Coronary artery (tissue), 2 donors: ENCODE measurements at regions not wholly inside any gene's neighbourhood (a gene's known extent, or its start where the extent isn't known, plus 50 kb on each side); places are given as distances from the start of the nearest gene placed in this dataset.

ENCODE experiments used
- DNase-seq: peaks from one replicate; pipeline ENCODE4 v3.0.0-alpha.2; 2017; ENCODE audit warnings: low spot score
- H3K27ac ChIP-seq, 2 donors: fragments of 200-600 bp; sonication (generic); one replicate each; pipeline ENCODE4 v1.5.1; 2016 to 2019
- H3K4me3 ChIP-seq: fragments of 200-600 bp; sonication (generic); 2 replicates; pipeline ENCODE4 v1.5.1; 2016; ENCODE audit warnings: mild to moderate bottlenecking, moderate library complexity
- CTCF ChIP-seq: fragments of 200-600 bp; sonication (generic); IDR thresholded peaks from one replicate; pipeline ENCODE4 v1.5.1; 2019; ENCODE audit warnings: antibody characterized with exemption

GRCh38 chr1:98454666-98455065, 206.9 kb upstream of the SNX7 start:
- no peak overlapping the region for H3K27ac ChIP-seq
- no peak overlapping the region for H3K4me3 ChIP-seq
- no peak for TF ChIP-seq CTCF
- no peak for DNase-seq

- TF ChIP-seq CTCF: no peak
- Histone ChIP-seq H3K27ac (no peak overlapping the region), H3K4me3 (no peak overlapping the region)
- DNase-seq: no peak
These were observed 208.5 kb upstream of the SNX7 start for GRCh38 chr1:98453066-98453465.

- DNase-seq: no peak
- H3K4me3 ChIP-seq: no peak overlapping the region
- TF ChIP-seq CTCF: no peak
- H3K27ac ChIP-seq: no peak overlapping the region
These were observed 209.4 kb upstream of the SNX7 start for GRCh38 chr1:98452162-98452561.

GRCh38 chr1:98441281-98441680, 220.2 kb upstream of the SNX7 start:
- H3K27ac ChIP-seq: no peak overlapping the region
- DNase-seq: no peak
- no peak overlapping the region for H3K4me3 ChIP-seq
- TF ChIP-seq CTCF: no peak

- no peak overlapping the region for H3K27ac ChIP-seq
- TF ChIP-seq CTCF: no peak
- no peak overlapping the region for H3K4me3 ChIP-seq
- no peak for DNase-seq
These were observed 222.1 kb upstream of the SNX7 start for GRCh38 chr1:98439471-98439870.

- Histone ChIP-seq H3K27ac (no peak overlapping the region), H3K4me3 (no peak overlapping the region)
- TF ChIP-seq CTCF: no peak
- DNase-seq: no peak
These were observed 224.0 kb upstream of the SNX7 start for GRCh38 chr1:98437540-98437939.

- DNase-seq: no peak
- Histone ChIP-seq H3K4me3 (no peak overlapping the region), H3K27ac (no peak overlapping the region)
- no peak for TF ChIP-seq CTCF
These were observed 224.5 kb upstream of the SNX7 start for GRCh38 chr1:98437011-98437410.
